PC-9 (cell line): ENCODE measurements at regions not wholly inside any gene's neighbourhood (a gene's known extent, or its start where the extent isn't known, plus 50 kb on each side); places are given as distances from the start of the nearest gene placed in this dataset.

Experiments used
- BruUV-seq: library from RNA; stranded (reverse); fragments of 400-500 nt; replicated peaks from 2 replicates; lab custom pipeline; 2021; lab: Mats Ljungman, UMichigan
- CTCF ChIA-PET: fragments of 300-600 bp; sonication (Branson Sonifier 250); formaldehyde crosslinking; loops from one replicate; lab custom pipeline; 2022; ENCODE audit warnings: antibody characterized with exemption; lab: Charles Lee
- POLR2A ChIA-PET: fragments of 300-600 bp; sonication (Branson Sonifier 250); formaldehyde crosslinking; loops from one replicate; lab custom pipeline; 2022; ENCODE audit warnings: antibody characterized with exemption; ENCODE audit not compliant: unreplicated experiment; lab: Charles Lee
- DNase-seq, 2 experiments: peaks; one replicate each; pipeline versions ENCODE4 v3.0.0 to v3.0.0-alpha.2; 2015 to 2022; ENCODE audit warnings: mixed read lengths in 1 of 2
- H2AFZ ChIP-seq: fragments of 200-600 bp; sonication (generic); 2 replicates; pipeline ENCODE4 v1.8.1; 2017; ENCODE audit warnings: antibody characterized with exemption
- H3F3A ChIP-seq: fragments of 200-600 bp; sonication (generic); 2 replicates; pipeline ENCODE4 v1.8.1; 2017; ENCODE audit warnings: antibody characterized with exemption, mild to moderate bottlenecking, low read depth; ENCODE audit not compliant: insufficient read depth
- H3K27ac ChIP-seq: fragments of 200-600 bp; sonication (generic); 2 replicates; pipeline ENCODE4 v1.6.1; 2016; ENCODE audit warnings: mixed run types
- H3K27me3 ChIP-seq: fragments of 200-600 bp; sonication (generic); 2 replicates; pipeline ENCODE4 v1.6.1; 2016; ENCODE audit warnings: low read depth, mixed run types; ENCODE audit not compliant: insufficient read depth
- H3K36me3 ChIP-seq: fragments of 200-600 bp; sonication (generic); 2 replicates; pipeline ENCODE4 v1.6.1; 2016; ENCODE audit warnings: low read depth, mixed run types
- H3K4me1 ChIP-seq: fragments of 200-600 bp; sonication (generic); replicated peaks from 2 replicates; pipeline ENCODE4 v1.6.1; 2016; ENCODE audit warnings: mixed run types; ENCODE audit not compliant: insufficient read depth
- H3K4me2 ChIP-seq: fragments of 200-600 bp; sonication (generic); 2 replicates; pipeline ENCODE4 v1.6.1; 2017; ENCODE audit warnings: mixed run types
- H3K4me3 ChIP-seq: fragments of 200-600 bp; sonication (generic); 2 replicates; pipeline ENCODE4 v1.6.1; 2016; ENCODE audit warnings: mixed run types
- H3K79me2 ChIP-seq: fragments of 200-600 bp; sonication (generic); 2 replicates; pipeline ENCODE4 v1.6.1; 2017; ENCODE audit warnings: low read depth, mixed run types
- H3K9me2 ChIP-seq: fragments of 200-600 bp; sonication (generic); 2 replicates; pipeline ENCODE4 v1.8.1; 2017; ENCODE audit warnings: mild to moderate bottlenecking; ENCODE audit not compliant: insufficient read depth
- H3K9me3 ChIP-seq: fragments of 200-600 bp; sonication (generic); 2 replicates; pipeline ENCODE4 v1.8.1; 2016; ENCODE audit warnings: low read depth; ENCODE audit not compliant: insufficient read depth
- H4K20me1 ChIP-seq: fragments of 200-600 bp; sonication (generic); 2 replicates; pipeline ENCODE4 v1.8.1; 2017; ENCODE audit not compliant: insufficient read depth
- CTCF ChIP-seq: fragments of 200-600 bp; sonication (generic); conservative IDR thresholded peaks from 2 replicates; pipeline ENCODE4 v1.6.1; 2017; ENCODE audit warnings: mixed run types, antibody characterized with exemption, mild to moderate bottlenecking, moderate library complexity
- EZH2 ChIP-seq: fragments of 200-600 bp; sonication (generic); IDR thresholded peaks from 2 replicates; pipeline ENCODE4 v1.8.0; 2017; ENCODE audit warnings: antibody characterized with exemption, low read depth
- intact Hi-C: fragments of 100-400 bp; cut with micrococcal nuclease; formaldehyde crosslinking; loops from one replicate; pipeline ENCODE4 v1.10.0; 2022; ENCODE audit not compliant: unreplicated experiment

GRCh38 chr5:51746023-51746422 is 362.8 kb downstream of the ISL1 start:
- no peaks in the 10 kb centered on the region for H3F3A ChIP-seq
- no peak for DNase-seq
- H3K79me2 ChIP-seq, result no peaks in the 10 kb centered on the region
- no peaks in the 10 kb centered on the region for H4K20me1 ChIP-seq
- H2AFZ ChIP-seq, result no peak overlapping the region
- no peak overlapping the region for H3K4me2 ChIP-seq
- POLR2A ChIA-PET, result no interaction called here
- H3K27me3 ChIP-seq, result no peaks in the 10 kb centered on the region
- H3K9me2 ChIP-seq, result no peaks in the 10 kb centered on the region
- no peak for TF ChIP-seq EZH2
- no peak overlapping the region for H3K4me3 ChIP-seq
- intact Hi-C loops, result no loop called here
- no peak overlapping the region for H3K27ac ChIP-seq
- H3K4me1 ChIP-seq, result no peaks in the 10 kb centered on the region
- no peaks in the 10 kb centered on the region for H3K36me3 ChIP-seq
- no TSS peak for BruUV-seq
- CTCF ChIA-PET, result no interaction called here
- H3K9me3 ChIP-seq, result no peaks in the 10 kb centered on the region; the same call in 1 of the 2 replicates

- H3F3A ChIP-seq, result no peaks in the 10 kb centered on the region
- H3K9me3 ChIP-seq, result no peaks in the 10 kb centered on the region
- TF ChIP-seq CTCF (no peak), EZH2 (no peak)
- H4K20me1 ChIP-seq, result no peaks in the 10 kb centered on the region
- H3K4me2 ChIP-seq, result no peak overlapping the region
- ChIA-PET CTCF (no interaction called here), POLR2A (no interaction called here)
- no peak overlapping the region for H3K27ac ChIP-seq
- no peak for DNase-seq
- BruUV-seq, result no TSS peak
- intact Hi-C loops, result no loop called here
- H2AFZ ChIP-seq, result no peak overlapping the region
- no peaks in the 10 kb centered on the region for H3K9me2 ChIP-seq
- no peaks in the 10 kb centered on the region for H3K27me3 ChIP-seq
- no peak overlapping the region for H3K4me3 ChIP-seq
- H3K79me2 ChIP-seq, result no peaks in the 10 kb centered on the region
- H3K36me3 ChIP-seq, result no peaks in the 10 kb centered on the region
- no peaks in the 10 kb centered on the region for H3K4me1 ChIP-seq
Measured at GRCh38 chr5:51748647-51749046, 365.4 kb downstream of the ISL1 start.
